B cell (primary cell): ENCODE measurements at regions not wholly inside any gene's neighbourhood (a gene's known extent, or its start where the extent isn't known, plus 50 kb on each side); places are given as distances from the start of the nearest gene placed in this dataset.

Experiments
- EZH2 ChIP-seq: IDR thresholded peaks from 2 replicates; pipeline ENCODE4 v1.6.1; 2012; ENCODE audit warnings: borderline replicate concordance, low read depth, mild to moderate bottlenecking, moderate library complexity, low read length; ENCODE audit not compliant: insufficient read depth, poor library complexity, severe bottlenecking
- TF ChIP-seq, protein P1 (sequence below): fragments of 200-600 bp; IDR thresholded peaks from one replicate; pipeline ENCODE4 v1.8.0; 2022; ENCODE audit warnings: antibody characterized with exemption, mild to moderate bottlenecking

DNA sequence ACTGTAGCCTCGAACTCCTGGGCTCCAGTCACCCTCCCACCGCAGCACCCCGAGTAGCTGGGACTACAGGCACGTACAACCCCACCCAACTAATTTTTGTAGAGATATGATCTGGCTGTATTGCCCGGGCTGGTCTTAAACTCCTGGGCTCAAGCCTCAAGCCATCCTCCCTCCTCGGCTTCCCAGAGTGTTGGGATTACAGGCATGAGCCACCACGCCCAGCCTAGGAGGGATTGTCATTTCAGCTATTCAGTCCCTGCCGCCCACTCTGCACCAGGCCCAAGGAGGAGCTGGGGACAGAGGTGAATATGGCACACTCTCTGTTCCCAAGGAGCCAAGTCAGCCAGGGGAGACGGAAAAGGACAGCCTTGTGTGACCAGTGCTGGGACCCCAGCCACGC lies 256.2 kb downstream of the PARN start:
- TF ChIP-seq, protein P1, sequence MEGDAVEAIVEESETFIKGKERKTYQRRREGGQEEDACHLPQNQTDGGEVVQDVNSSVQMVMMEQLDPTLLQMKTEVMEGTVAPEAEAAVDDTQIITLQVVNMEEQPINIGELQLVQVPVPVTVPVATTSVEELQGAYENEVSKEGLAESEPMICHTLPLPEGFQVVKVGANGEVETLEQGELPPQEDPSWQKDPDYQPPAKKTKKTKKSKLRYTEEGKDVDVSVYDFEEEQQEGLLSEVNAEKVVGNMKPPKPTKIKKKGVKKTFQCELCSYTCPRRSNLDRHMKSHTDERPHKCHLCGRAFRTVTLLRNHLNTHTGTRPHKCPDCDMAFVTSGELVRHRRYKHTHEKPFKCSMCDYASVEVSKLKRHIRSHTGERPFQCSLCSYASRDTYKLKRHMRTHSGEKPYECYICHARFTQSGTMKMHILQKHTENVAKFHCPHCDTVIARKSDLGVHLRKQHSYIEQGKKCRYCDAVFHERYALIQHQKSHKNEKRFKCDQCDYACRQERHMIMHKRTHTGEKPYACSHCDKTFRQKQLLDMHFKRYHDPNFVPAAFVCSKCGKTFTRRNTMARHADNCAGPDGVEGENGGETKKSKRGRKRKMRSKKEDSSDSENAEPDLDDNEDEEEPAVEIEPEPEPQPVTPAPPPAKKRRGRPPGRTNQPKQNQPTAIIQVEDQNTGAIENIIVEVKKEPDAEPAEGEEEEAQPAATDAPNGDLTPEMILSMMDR: no peak
- no peak for TF ChIP-seq EZH2
